Liver (tissue), 3 donors: ENCODE measurements at regions not wholly inside any gene's neighbourhood (a gene's known extent, or its start where the extent isn't known, plus 50 kb on each side); places are given as distances from the start of the nearest gene placed in this dataset.

Experiments
- ATF3 ChIP-seq: IDR thresholded peaks from 2 replicates; pipeline ENCODE4 v1.6.1; 2016; ENCODE audit warnings: antibody characterized with exemption
- CTCF ChIP-seq: fragments of 150-350 bp; IDR thresholded peaks from 2 replicates; pipeline ENCODE4 v1.5.1; 2017; ENCODE audit warnings: improper control_type of control experiment, low read depth, low read length; ENCODE audit not compliant: missing input control
- GABPA ChIP-seq, 2 donors: IDR thresholded peaks in 1 of 2; conservative IDR thresholded peaks in 1 of 2; 2 replicates each; pipeline ENCODE4 v1.6.1; 2016; ENCODE audit warnings: antibody characterized with exemption in 2 of 2, mild to moderate bottlenecking in 1 of 2, moderate library complexity in 1 of 2
- HNF4G ChIP-seq: IDR thresholded peaks from 2 replicates; pipeline ENCODE4 v1.6.1; 2016; ENCODE audit warnings: antibody characterized with exemption
- JUND ChIP-seq, 2 donors: IDR thresholded peaks; 2 replicates each; pipeline ENCODE4 v1.6.1; 2016; ENCODE audit warnings: antibody characterized with exemption in 2 of 2
- RAD21 ChIP-seq, 2 donors: IDR thresholded peaks; 2 replicates each; pipeline ENCODE4 v1.6.1; 2016; ENCODE audit warnings: antibody characterized with exemption in 2 of 2, mild to moderate bottlenecking in 2 of 2
- RXRA ChIP-seq, 2 donors: IDR thresholded peaks; 2 replicates each; pipeline ENCODE4 v1.6.1; 2017 to 2018; ENCODE audit warnings: antibody characterized with exemption in 2 of 2, mild to moderate bottlenecking in 1 of 2
- SP1 ChIP-seq: IDR thresholded peaks from 2 replicates; pipeline ENCODE4 v1.6.1; 2018; ENCODE audit warnings: antibody characterized with exemption, mild to moderate bottlenecking
- TAF1 ChIP-seq: conservative IDR thresholded peaks from 2 replicates; pipeline ENCODE4 v1.6.1; 2016; ENCODE audit warnings: antibody characterized with exemption, mild to moderate bottlenecking
- YY1 ChIP-seq: IDR thresholded peaks from 2 replicates; pipeline ENCODE4 v1.6.1; 2016; ENCODE audit warnings: antibody characterized with exemption, mild to moderate bottlenecking
- TF ChIP-seq, protein P1 (sequence below): IDR thresholded peaks from 2 replicates; pipeline ENCODE4 v1.6.1; 2016; ENCODE audit warnings: antibody characterized with exemption
- TF ChIP-seq, protein P2 (sequence below): IDR thresholded peaks from 2 replicates; pipeline ENCODE4 v1.6.1; 2016; ENCODE audit warnings: antibody characterized with exemption
- donor health status: healthy.
- donor health status: healthy.

DNA sequence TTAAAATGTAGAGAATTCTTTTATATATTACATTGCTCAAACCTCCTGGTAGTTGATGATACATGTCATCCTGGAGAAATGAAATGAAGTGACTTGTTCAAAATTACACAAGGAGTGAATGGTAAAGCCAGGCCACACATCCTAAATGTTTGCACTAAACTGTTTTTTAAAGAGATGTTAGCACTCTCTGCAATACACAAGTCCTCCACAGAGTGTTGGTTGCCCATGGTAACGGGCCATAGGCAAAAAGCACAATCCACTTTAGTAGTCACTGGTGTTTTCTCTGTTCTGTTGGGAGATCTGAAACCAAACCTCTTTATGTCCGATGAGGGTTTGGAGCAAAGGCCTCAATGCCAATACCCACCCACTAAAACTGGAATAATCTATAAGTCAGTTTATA, 907.4 kb downstream of the NTRK3 start:
- no peak for TF ChIP-seq ATF3
- TF ChIP-seq CTCF: no peak
- no peak for TF ChIP-seq YY1
- no peak for TF ChIP-seq TAF1
- TF ChIP-seq, protein P1, sequence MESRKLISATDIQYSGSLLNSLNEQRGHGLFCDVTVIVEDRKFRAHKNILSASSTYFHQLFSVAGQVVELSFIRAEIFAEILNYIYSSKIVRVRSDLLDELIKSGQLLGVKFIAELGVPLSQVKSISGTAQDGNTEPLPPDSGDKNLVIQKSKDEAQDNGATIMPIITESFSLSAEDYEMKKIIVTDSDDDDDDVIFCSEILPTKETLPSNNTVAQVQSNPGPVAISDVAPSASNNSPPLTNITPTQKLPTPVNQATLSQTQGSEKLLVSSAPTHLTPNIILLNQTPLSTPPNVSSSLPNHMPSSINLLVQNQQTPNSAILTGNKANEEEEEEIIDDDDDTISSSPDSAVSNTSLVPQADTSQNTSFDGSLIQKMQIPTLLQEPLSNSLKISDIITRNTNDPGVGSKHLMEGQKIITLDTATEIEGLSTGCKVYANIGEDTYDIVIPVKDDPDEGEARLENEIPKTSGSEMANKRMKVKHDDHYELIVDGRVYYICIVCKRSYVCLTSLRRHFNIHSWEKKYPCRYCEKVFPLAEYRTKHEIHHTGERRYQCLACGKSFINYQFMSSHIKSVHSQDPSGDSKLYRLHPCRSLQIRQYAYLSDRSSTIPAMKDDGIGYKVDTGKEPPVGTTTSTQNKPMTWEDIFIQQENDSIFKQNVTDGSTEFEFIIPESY: no peak
- TF ChIP-seq RAD21 (IDR thresholded peaks at IDR 0.05): no peak
- TF ChIP-seq, protein P2, sequence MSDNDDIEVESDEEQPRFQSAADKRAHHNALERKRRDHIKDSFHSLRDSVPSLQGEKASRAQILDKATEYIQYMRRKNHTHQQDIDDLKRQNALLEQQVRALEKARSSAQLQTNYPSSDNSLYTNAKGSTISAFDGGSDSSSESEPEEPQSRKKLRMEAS: no peak
- TF ChIP-seq HNF4G: no peak
- no peak for TF ChIP-seq SP1
- TF ChIP-seq GABPA (IDR thresholded peaks at IDR 0.05 in 1 of 2, conservative IDR thresholded peaks at IDR 0.05 in 1 of 2): no peak
- TF ChIP-seq JUND (IDR thresholded peaks at IDR 0.05): no peak
- no peak for TF ChIP-seq RXRA (IDR thresholded peaks at IDR 0.05)
